ENCODE measurements at regions not wholly inside any gene's neighbourhood (a gene's known extent, or its start where the extent isn't known, plus 50 kb on each side); places are given as distances from the start of the nearest gene placed in this dataset.

DNA sequence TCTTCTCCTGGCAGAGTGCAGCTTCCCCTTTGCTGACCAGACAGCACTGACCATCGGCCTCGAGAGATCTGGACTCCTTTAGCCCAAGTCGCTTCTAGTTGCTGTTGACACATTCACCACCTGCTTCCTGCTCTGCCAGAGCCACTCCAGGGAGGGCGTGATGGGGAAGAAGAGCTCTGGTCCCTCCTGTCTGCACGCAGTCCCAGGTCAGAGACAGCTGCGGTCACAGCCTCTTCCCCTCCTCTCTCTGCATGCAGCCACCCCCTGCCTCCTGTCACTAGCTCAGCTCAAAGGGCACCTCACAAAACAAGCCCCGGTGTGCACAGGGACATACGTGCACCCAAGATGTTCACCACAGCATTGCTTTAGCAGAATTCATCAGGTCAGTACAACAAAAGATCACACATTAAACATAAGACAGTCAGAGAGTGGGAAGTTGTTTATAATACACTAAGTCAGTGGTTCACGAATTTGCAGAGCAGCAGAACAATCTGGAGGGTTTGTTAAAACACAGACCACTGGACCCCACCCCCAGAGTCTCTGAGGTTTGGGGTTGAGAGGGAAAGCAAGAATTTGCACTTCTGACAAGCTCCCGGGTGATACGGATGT, 132.9 kb downstream of the SYF2 start:
- Histone ChIP-seq H3K4me1 (no peaks in the 10 kb centered on the region), H3K9me3 (no peaks in the 10 kb centered on the region), H3K27me3 (peaks cover 11% of the 10 kb centered on the region), H3K27ac (no peak overlapping the region), H3K36me3 (no peaks in the 10 kb centered on the region), H3K4me3 (no peak overlapping the region)
- intact Hi-C loops (cut with DNase I): no loop called here
- DNase-seq (no peak), ATAC-seq (peak; percentile 10)
- TF ChIP-seq, protein P1, sequence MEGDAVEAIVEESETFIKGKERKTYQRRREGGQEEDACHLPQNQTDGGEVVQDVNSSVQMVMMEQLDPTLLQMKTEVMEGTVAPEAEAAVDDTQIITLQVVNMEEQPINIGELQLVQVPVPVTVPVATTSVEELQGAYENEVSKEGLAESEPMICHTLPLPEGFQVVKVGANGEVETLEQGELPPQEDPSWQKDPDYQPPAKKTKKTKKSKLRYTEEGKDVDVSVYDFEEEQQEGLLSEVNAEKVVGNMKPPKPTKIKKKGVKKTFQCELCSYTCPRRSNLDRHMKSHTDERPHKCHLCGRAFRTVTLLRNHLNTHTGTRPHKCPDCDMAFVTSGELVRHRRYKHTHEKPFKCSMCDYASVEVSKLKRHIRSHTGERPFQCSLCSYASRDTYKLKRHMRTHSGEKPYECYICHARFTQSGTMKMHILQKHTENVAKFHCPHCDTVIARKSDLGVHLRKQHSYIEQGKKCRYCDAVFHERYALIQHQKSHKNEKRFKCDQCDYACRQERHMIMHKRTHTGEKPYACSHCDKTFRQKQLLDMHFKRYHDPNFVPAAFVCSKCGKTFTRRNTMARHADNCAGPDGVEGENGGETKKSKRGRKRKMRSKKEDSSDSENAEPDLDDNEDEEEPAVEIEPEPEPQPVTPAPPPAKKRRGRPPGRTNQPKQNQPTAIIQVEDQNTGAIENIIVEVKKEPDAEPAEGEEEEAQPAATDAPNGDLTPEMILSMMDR (IDR thresholded peaks at IDR 0.05): no peak

DNA sequence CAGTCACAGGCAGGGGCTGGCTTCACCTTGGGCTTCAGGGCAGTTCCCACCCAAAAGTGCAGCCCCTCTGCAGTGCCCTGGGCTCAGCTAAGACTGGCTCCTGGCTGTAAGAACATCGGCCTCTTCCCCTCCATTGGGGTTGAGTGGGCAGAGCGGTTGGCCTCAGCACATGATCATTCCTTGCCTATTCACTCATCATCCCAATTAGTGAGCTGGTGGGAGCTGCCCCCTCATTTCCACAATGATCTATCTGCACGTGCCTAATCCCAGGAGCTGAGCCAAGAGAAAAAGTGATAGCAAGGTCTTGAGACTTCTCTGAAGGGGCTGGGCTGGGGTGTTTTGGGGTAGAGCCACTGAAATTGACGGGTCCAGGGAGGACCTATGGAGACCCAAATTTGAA, 133.6 kb downstream of the SYF2 start:
- Histone ChIP-seq H3K27ac (no peak overlapping the region), H3K27me3 (peaks cover 11% of the 10 kb centered on the region), H3K4me1 (no peaks in the 10 kb centered on the region), H3K36me3 (no peaks in the 10 kb centered on the region), H3K4me3 (no peak overlapping the region), H3K9me3 (no peaks in the 10 kb centered on the region)
- TF ChIP-seq, protein P1 (IDR thresholded peaks at IDR 0.05): no peak
- no peak for ATAC-seq
- DNase-seq: no peak
- intact Hi-C loops (cut with DNase I): no loop called here

DNA sequence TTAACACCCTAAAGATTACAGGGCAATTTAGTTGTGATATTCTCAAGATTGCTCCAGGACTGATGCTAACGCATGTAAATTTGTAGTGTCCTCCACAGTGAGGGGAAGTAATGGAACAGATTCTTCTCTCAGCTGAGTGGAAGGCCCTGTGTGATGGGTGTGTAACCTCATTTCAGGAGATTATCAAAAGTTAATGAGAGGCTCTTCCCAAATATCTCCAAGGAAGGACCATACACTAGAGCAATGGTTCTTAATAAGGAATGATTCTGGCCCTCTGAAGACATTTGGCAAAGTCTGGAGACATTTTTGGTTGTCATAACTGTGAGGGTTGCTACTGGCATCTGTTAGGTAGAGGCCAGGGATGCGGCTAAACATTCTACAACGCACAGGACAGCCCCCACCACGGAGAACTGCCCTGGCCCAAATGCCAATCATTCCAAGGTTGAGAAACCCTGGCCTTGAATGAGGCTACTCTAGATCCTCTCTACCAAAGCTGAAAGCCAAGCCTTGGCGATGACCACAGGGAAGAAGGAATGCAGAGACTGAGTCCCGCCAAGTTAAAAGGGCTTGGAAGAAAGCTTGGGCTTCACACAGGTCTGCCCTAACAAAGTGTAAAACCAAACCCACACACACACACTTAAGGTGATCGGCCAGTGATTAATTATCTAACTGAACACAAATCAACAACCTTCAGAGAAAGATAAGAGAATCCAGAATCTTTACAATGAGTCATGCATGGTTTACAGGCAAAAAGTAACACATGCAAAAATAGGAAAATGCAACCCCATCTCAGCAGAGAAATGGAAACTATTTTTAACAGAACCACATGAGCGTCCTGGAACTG, 135.8 kb downstream of the SYF2 start:
- ATAC-seq (no peak), DNase-seq (no peak)
- Histone ChIP-seq H3K27me3 (no peaks in the 10 kb centered on the region), H3K36me3 (no peaks in the 10 kb centered on the region), H3K4me3 (no peak overlapping the region), H3K27ac (no peak overlapping the region), H3K4me1 (no peaks in the 10 kb centered on the region), H3K9me3 (no peaks in the 10 kb centered on the region)
- TF ChIP-seq, protein P1 (IDR thresholded peaks at IDR 0.05): no peak
- intact Hi-C loops (cut with DNase I): no loop called here

GRCh38 chr1:25095635-25096200, 136.6 kb downstream of the SYF2 start:
- H3K27ac ChIP-seq: no peak overlapping the region
- no peaks in the 10 kb centered on the region for H3K36me3 ChIP-seq
- H3K4me3 ChIP-seq: no peak overlapping the region
- intact Hi-C loops (cut with DNase I): no loop called here
- no peak for ATAC-seq
- no peaks in the 10 kb centered on the region for H3K9me3 ChIP-seq
- H3K27me3 ChIP-seq: no peaks in the 10 kb centered on the region
- DNase-seq: no peak
- no peaks in the 10 kb centered on the region for H3K4me1 ChIP-seq
- TF ChIP-seq, protein P1 (IDR thresholded peaks at IDR 0.05): no peak

DNA sequence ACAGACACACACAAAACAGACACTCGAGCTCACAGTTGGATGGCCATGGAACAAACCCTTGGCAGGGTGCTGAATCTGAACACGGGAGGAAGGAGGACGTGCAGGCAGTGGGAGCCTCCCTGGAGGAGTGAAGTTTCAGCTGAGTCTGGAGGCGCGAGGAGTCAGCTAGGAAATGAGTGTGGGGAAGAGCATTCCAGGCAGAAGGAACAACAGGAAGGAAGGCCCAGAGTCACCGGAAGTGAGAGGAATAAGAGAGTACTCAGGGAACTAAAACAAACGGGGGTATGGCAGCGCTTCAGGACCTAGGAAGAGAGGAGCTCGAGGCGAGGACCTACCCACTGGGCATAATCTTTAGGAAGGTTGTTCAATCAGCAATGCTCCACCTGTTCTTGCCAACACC, 137.3 kb downstream of the SYF2 start:
- Histone ChIP-seq H3K4me3 (no peak overlapping the region), H3K9me3 (no peaks in the 10 kb centered on the region), H3K27me3 (no peaks in the 10 kb centered on the region), H3K4me1 (no peaks in the 10 kb centered on the region), H3K36me3 (no peaks in the 10 kb centered on the region), H3K27ac (no peak overlapping the region)
- no peak for DNase-seq
- no peak for ATAC-seq
- TF ChIP-seq, protein P1 (IDR thresholded peaks at IDR 0.05): no peak
- intact Hi-C loops (cut with DNase I): no loop called here

Measured in upper lobe of right lung (tissue), 1 donor.